CD4-positive, alpha-beta T cell (primary cell): ENCODE measurements at regions not wholly inside any gene's neighbourhood (a gene's known extent, or its start where the extent isn't known, plus 50 kb on each side); places are given as distances from the start of the nearest gene placed in this dataset.

Experiments
- ATAC-seq: fragments of 200-7000 bp; cut with Tn5 transposase; one replicate; pipeline ENCODE4 v1.10.0; 2022; ENCODE audit warnings: mild to moderate bottlenecking; ENCODE audit not compliant: poor library complexity
- CTCF ChIA-PET: fragments of 350-600 bp; sonication (Branson Sonifier 250); formaldehyde crosslinking; loops from one replicate; lab custom pipeline; 2021; ENCODE audit warnings: antibody characterized with exemption, inconsistent platforms; lab: Charles Lee
- POLR2A ChIA-PET: fragments of 350-600 bp; sonication (Branson Sonifier 250); formaldehyde crosslinking; loops from one replicate; lab custom pipeline; 2021; ENCODE audit warnings: antibody characterized with exemption, inconsistent platforms; lab: Charles Lee
- DNase-seq, 14 experiments: peaks; one replicate each; pipeline ENCODE4 v3.0.0-alpha.2; 2013 to 2020; ENCODE audit warnings: mixed read lengths in 2 of 14
- H3K27ac ChIP-seq, 2 donors: one replicate each; pipeline versions ENCODE4 v1.5.1 to v1.7.0; 2013; ENCODE audit warnings: low read length in 2 of 2, low read depth in 1 of 2, mild to moderate bottlenecking in 1 of 2
- H3K27me3 ChIP-seq, 2 experiments: 1 replicate in 1 of 2; 2 replicates in 1 of 2; pipeline versions ENCODE4 v1.6.1 to v1.7.0; 2013; ENCODE audit warnings: low read length in 2 of 2, control low read depth in 1 of 2, mild to moderate bottlenecking in 1 of 2, moderate library complexity in 1 of 2; ENCODE audit not compliant: insufficient read depth in 2 of 2, control insufficient read depth in 1 of 2
- H3K36me3 ChIP-seq: one replicate; pipeline ENCODE4 v1.6.1; 2013; ENCODE audit warnings: low read length, control low read depth; ENCODE audit not compliant: insufficient read depth
- H3K4me1 ChIP-seq: one replicate; pipeline ENCODE4 v1.6.1; 2013; ENCODE audit warnings: low read length, control low read depth; ENCODE audit not compliant: insufficient read depth
- H3K4me3 ChIP-seq: one replicate; pipeline ENCODE4 v1.5.1; 2013; ENCODE audit warnings: mild to moderate bottlenecking, low read length, moderate library complexity
- H3K9me3 ChIP-seq, 2 experiments: 1 replicate in 1 of 2; 2 replicates in 1 of 2; pipeline versions ENCODE4 v1.6.1 to v1.7.0; 2013; ENCODE audit warnings: low read length in 2 of 2, mild to moderate bottlenecking in 2 of 2, control low read depth in 1 of 2, moderate library complexity in 1 of 2; ENCODE audit not compliant: control insufficient read depth in 1 of 2, insufficient read depth in 1 of 2
- H3K27ac Mint-ChIP-seq: one replicate; pipeline ENCODE4 v1.8.0; 2020; ENCODE audit warnings: mixed read lengths
- H3K27me3 Mint-ChIP-seq: one replicate; pipeline ENCODE4 v1.8.0; 2021; ENCODE audit warnings: mixed read lengths
- H3K36me3 Mint-ChIP-seq: one replicate; pipeline ENCODE4 v1.8.0; 2021; ENCODE audit warnings: low read depth, mixed read lengths
- H3K4me1 Mint-ChIP-seq: one replicate; pipeline ENCODE4 v1.8.0; 2021; ENCODE audit warnings: low read depth, mixed read lengths
- H3K4me3 Mint-ChIP-seq: one replicate; pipeline ENCODE4 v1.8.0; 2020; ENCODE audit warnings: mild to moderate bottlenecking, mixed read lengths
- H3K9me3 Mint-ChIP-seq: one replicate; pipeline ENCODE4 v1.8.0; 2020; ENCODE audit warnings: mixed read lengths
- CTCF ChIP-seq: fragments of 200-600 bp; IDR thresholded peaks from one replicate; pipeline ENCODE4 v1.8.0; 2022; ENCODE audit warnings: antibody characterized with exemption, mild to moderate bottlenecking
- intact Hi-C, 2 experiments: fragments of 100-400 bp; cut with DNase I in 1 of 2; cut with micrococcal nuclease in 1 of 2; formaldehyde crosslinking; loops; one replicate each; pipeline versions ENCODE4 v1.15.1 to v1.9.0; 2023 to 2025; cut with DNase I, micrococcal nuclease

GRCh38 chr4:14842964-14843630, 159.2 kb upstream of the CPEB2 start:
- no peak for TF ChIP-seq CTCF
- H3K27ac Mint-ChIP-seq: no peak overlapping the region
- CTCF ChIA-PET: no interaction called here

DNA sequence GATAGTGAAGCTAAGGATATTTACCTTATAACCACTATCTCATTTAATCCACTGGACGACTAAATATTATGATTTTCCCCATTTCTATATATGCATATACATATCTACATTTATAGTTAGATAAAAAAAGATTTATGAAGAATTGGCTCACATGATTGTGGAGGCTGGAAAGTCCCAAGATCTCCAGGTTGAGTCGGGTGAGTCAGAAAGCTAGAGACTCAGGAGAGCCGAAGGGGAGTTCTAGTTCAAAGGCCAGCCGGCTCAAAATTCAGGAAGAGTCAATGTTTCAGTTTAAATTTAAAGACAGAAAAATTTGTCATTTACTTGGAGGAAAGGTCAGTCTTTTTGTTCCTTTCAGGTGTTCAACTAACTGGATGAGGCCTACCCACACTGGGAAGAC, 158.2 kb upstream of the CPEB2 start:
- Histone ChIP-seq H3K4me1 (no peaks in the 10 kb centered on the region), H3K27me3 (no peaks in the 10 kb centered on the region), H3K36me3 (no peaks in the 10 kb centered on the region), H3K4me3 (no peak overlapping the region), H3K27ac (no peak overlapping the region), H3K9me3 (peaks cover 0 to 3% of the 10 kb centered on the region in 2 experiments)
- ChIA-PET POLR2A (no interaction called here), CTCF (no interaction called here)
- ATAC-seq: no peak
- Mint-ChIP-seq H3K27me3 (peaks cover 5% of the 10 kb centered on the region), H3K9me3 (peaks cover 6% of the 10 kb centered on the region), H3K36me3 (no peaks in the 10 kb centered on the region), H3K27ac (no peak overlapping the region), H3K4me3 (no peak overlapping the region), H3K4me1 (no peaks in the 10 kb centered on the region)
- no peak for DNase-seq
- no peak for TF ChIP-seq CTCF
- intact Hi-C loops: no loop called here

More at GRCh38 chr4:14842964-14843630, 159.2 kb upstream of the CPEB2 start:
- Histone ChIP-seq H3K4me3 (no peak overlapping the region), H3K9me3 (peaks cover 0 to 3% of the 10 kb centered on the region in 2 experiments), H3K27me3 (no peaks in the 10 kb centered on the region), H3K4me1 (no peaks in the 10 kb centered on the region), H3K36me3 (no peaks in the 10 kb centered on the region), H3K27ac (no peak overlapping the region)
- H3K4me1 Mint-ChIP-seq: no peaks in the 10 kb centered on the region
- DNase-seq: no peak
- H3K36me3 Mint-ChIP-seq: no peaks in the 10 kb centered on the region
- H3K9me3 Mint-ChIP-seq: peaks cover 7% of the 10 kb centered on the region
- POLR2A ChIA-PET: no interaction called here
- no peak for ATAC-seq
- intact Hi-C loops: no loop called here
- no peak overlapping the region for H3K4me3 Mint-ChIP-seq
- H3K27me3 Mint-ChIP-seq: peaks cover 5% of the 10 kb centered on the region

DNA sequence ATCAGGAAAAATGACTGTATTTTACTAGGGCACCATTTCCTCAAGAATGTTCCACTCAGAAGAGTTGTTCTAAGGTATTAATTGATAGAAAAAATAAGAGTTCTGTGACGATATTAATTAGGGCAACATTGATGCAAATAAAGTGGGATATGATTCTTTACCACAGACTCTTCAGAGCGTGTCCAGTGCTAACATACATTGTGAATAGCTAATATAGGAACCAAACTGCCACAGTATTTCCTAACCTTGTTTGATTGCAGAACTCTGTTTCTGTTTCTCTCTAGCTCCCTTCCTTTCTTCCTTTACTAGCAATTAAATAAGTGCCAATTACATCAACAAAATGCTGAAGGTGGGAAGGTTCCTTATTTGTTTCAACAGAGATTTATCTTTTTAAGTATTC, 154.1 kb upstream of the CPEB2 start:
- CTCF ChIA-PET: no interaction called here

More for the DNA sequence above, 154.1 kb upstream of the CPEB2 start:
- peaks cover 15% of the 10 kb centered on the region for H3K27me3 Mint-ChIP-seq
- Histone ChIP-seq H3K27ac (no peak overlapping the region), H3K4me1 (no peaks in the 10 kb centered on the region), H3K27me3 (no peaks in the 10 kb centered on the region), H3K9me3 (no peaks in the 10 kb centered on the region), H3K36me3 (no peaks in the 10 kb centered on the region), H3K4me3 (no peak overlapping the region)
- no peak for TF ChIP-seq CTCF
- no peak for ATAC-seq
- POLR2A ChIA-PET: no interaction called here
- intact Hi-C loops: no loop called here
- H3K36me3 Mint-ChIP-seq: no peaks in the 10 kb centered on the region
- no peaks in the 10 kb centered on the region for H3K4me1 Mint-ChIP-seq
- DNase-seq: no peak
- no peaks in the 10 kb centered on the region for H3K9me3 Mint-ChIP-seq
- H3K4me3 Mint-ChIP-seq: no peak overlapping the region
- no peak overlapping the region for H3K27ac Mint-ChIP-seq
